Mammary epithelial cell (primary cell): ENCODE measurements at regions not wholly inside any gene's neighbourhood (a gene's known extent, or its start where the extent isn't known, plus 50 kb on each side); places are given as distances from the start of the nearest gene placed in this dataset.
"Not testable (repeated sequence)": the region's sequence is repeated elsewhere in the genome, so short reads cannot be mapped to it uniquely, and the experiment has no call there.

ENCODE experiments used
- EZH2 ChIP-seq: IDR thresholded peaks from 2 replicates; pipeline ENCODE4 v1.6.1; 2012; ENCODE audit warnings: low read length, inconsistent platforms, borderline replicate concordance
- TF ChIP-seq, protein P1 (sequence below), 2 donors: IDR thresholded peaks in 1 of 2; conservative IDR thresholded peaks in 1 of 2; 2 replicates each; pipeline ENCODE4 v1.5.1; 2011 to 2012; ENCODE audit warnings: inconsistent platforms in 2 of 2, low read length in 2 of 2, mild to moderate bottlenecking in 2 of 2, control low read depth in 1 of 2, low read depth in 1 of 2; ENCODE audit not compliant: insufficient read depth in 1 of 2; ENCODE audit errors: extremely low read depth in 1 of 2

DNA sequence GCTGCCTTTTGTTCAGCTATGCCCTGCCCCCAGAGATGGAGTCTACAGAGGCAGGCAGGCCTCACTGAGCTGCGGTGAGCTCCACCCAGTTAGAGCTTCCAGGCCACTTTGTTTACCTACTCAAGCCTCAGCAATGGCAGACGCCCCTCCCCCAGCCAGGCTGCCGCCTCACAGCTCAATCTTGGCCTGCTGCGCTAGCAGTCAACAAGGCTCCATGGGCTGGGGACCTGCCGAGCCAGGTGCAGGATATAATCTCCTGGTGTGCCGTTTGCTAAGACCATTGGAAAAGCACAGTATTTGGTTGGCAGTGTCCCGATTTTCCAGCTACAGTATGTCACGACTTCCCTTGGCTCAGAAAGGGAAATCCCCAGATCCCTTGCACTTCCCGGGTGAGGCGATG is 862.0 kb downstream of the GRID1 start:
- TF ChIP-seq, protein P1, sequence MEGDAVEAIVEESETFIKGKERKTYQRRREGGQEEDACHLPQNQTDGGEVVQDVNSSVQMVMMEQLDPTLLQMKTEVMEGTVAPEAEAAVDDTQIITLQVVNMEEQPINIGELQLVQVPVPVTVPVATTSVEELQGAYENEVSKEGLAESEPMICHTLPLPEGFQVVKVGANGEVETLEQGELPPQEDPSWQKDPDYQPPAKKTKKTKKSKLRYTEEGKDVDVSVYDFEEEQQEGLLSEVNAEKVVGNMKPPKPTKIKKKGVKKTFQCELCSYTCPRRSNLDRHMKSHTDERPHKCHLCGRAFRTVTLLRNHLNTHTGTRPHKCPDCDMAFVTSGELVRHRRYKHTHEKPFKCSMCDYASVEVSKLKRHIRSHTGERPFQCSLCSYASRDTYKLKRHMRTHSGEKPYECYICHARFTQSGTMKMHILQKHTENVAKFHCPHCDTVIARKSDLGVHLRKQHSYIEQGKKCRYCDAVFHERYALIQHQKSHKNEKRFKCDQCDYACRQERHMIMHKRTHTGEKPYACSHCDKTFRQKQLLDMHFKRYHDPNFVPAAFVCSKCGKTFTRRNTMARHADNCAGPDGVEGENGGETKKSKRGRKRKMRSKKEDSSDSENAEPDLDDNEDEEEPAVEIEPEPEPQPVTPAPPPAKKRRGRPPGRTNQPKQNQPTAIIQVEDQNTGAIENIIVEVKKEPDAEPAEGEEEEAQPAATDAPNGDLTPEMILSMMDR (conservative IDR thresholded peaks at IDR 0.05 in 1 of 2, IDR thresholded peaks at IDR 0.05 in 1 of 2; ENCODE audit: extremely low read depth in 1 of 2, insufficient read depth in 1 of 2, low read depth in 1 of 2, low read length in 2 of 2), result not testable (repeated sequence)
- TF ChIP-seq EZH2, result not testable (repeated sequence)
